SK-N-SH treated with all-trans-retinoic acid at 6 μM for 48 hours (cell line): ENCODE measurements at regions not wholly inside any gene's neighbourhood (a gene's known extent, or its start where the extent isn't known, plus 50 kb on each side); places are given as distances from the start of the nearest gene placed in this dataset.

Experiments used
- ATAC-seq: fragments of 200-7000 bp; cut with Tn5 transposase; 3 replicates; pipeline ENCODE4 v1.9.1; 2020; ENCODE audit warnings: mild to moderate bottlenecking, moderate library complexity
- ARNTL ChIP-seq: fragments of 450-650 bp; formaldehyde crosslinking; IDR thresholded peaks from 2 replicates; pipeline ENCODE4 v1.5.0; 2020; ENCODE audit warnings: low read depth, mild to moderate bottlenecking, moderate library complexity, borderline replicate concordance
- BACH2 ChIP-seq: fragments of 250-450 bp; sonication (Bioruptor Pico); IDR thresholded peaks from 2 replicates; pipeline ENCODE4 v1.9.0; 2021; ENCODE audit warnings: mild to moderate bottlenecking, borderline replicate concordance
- CSDC2 ChIP-seq: fragments of 250-450 bp; sonication (Bioruptor Pico); IDR thresholded peaks from 2 replicates; pipeline ENCODE4 v1.5.0; 2020; ENCODE audit warnings: mild to moderate bottlenecking, moderate library complexity
- ESRRG ChIP-seq: fragments of 250-450 bp; sonication (Bioruptor Pico); IDR thresholded peaks from 2 replicates; pipeline ENCODE4 v1.6.1; 2021; ENCODE audit warnings: mild to moderate bottlenecking
- GLIS3 ChIP-seq: fragments of 250-450 bp; sonication (Bioruptor Pico); IDR thresholded peaks from 2 replicates; pipeline ENCODE4 v1.5.0; 2020; ENCODE audit warnings: mild to moderate bottlenecking, moderate library complexity
- ISL1 ChIP-seq: fragments of 250-450 bp; sonication (Bioruptor Pico); IDR thresholded peaks from 2 replicates; pipeline ENCODE4 v2.1.2; 2022; ENCODE audit warnings: mild to moderate bottlenecking, moderate library complexity
- OSR1 ChIP-seq: fragments of 250-450 bp; sonication (Bioruptor Pico); IDR thresholded peaks from 2 replicates; pipeline ENCODE4 v1.8.0; 2022; ENCODE audit warnings: moderate library complexity, mild to moderate bottlenecking, inconsistent platforms
- PPARA ChIP-seq: fragments of 250-450 bp; sonication (Bioruptor Pico); IDR thresholded peaks from 2 replicates; pipeline ENCODE4 v1.5.0; 2020; ENCODE audit warnings: mild to moderate bottlenecking, borderline replicate concordance
- RARB ChIP-seq: fragments of 250-450 bp; sonication (Bioruptor Pico); IDR thresholded peaks from 2 replicates; pipeline ENCODE4 v1.8.0; 2021; ENCODE audit warnings: mild to moderate bottlenecking, moderate library complexity
- SNAI2 ChIP-seq: fragments of 250-450 bp; sonication (Bioruptor Pico); IDR thresholded peaks from 2 replicates; pipeline ENCODE4 v1.5.0; 2020; ENCODE audit warnings: mild to moderate bottlenecking, moderate library complexity
- TCF4 ChIP-seq: fragments of 250-450 bp; sonication (Bioruptor Pico); IDR thresholded peaks from 2 replicates; pipeline ENCODE4 v1.8.0; 2021; ENCODE audit warnings: mild to moderate bottlenecking, moderate library complexity, borderline replicate concordance
- TOX ChIP-seq: fragments of 250-450 bp; sonication (Bioruptor Pico); IDR thresholded peaks from 2 replicates; pipeline ENCODE4 v1.8.0; 2021; ENCODE audit warnings: mild to moderate bottlenecking, moderate library complexity, borderline replicate concordance
- TSHZ2 ChIP-seq: fragments of 250-450 bp; sonication (Bioruptor Pico); IDR thresholded peaks from 2 replicates; pipeline ENCODE4 v1.5.0; 2020; ENCODE audit warnings: mild to moderate bottlenecking, moderate library complexity
- ZC3H10 ChIP-seq: fragments of 250-450 bp; sonication (Bioruptor Pico); IDR thresholded peaks from 2 replicates; pipeline ENCODE4 v1.5.1; 2021; ENCODE audit warnings: mild to moderate bottlenecking, moderate library complexity
- ZFP30 ChIP-seq: fragments of 450-650 bp; formaldehyde crosslinking; IDR thresholded peaks from 2 replicates; pipeline ENCODE4 v1.5.0; 2022; ENCODE audit warnings: mild to moderate bottlenecking, moderate library complexity
- ZNF70 ChIP-seq: fragments of 450-650 bp; formaldehyde crosslinking; IDR thresholded peaks from 2 replicates; pipeline ENCODE4 v1.5.0; 2020; ENCODE audit warnings: mild to moderate bottlenecking, moderate library complexity
- ZNF8 ChIP-seq: fragments of 450-650 bp; formaldehyde crosslinking; IDR thresholded peaks from 2 replicates; pipeline ENCODE4 v1.5.0; 2020; ENCODE audit warnings: mild to moderate bottlenecking, moderate library complexity
- TF ChIP-seq, protein P1 (sequence below): fragments of 250-450 bp; sonication (Bioruptor Pico); IDR thresholded peaks from 2 replicates; pipeline ENCODE4 v1.8.0; 2020; ENCODE audit warnings: mild to moderate bottlenecking, moderate library complexity, borderline replicate concordance
- TF ChIP-seq, protein P2 (sequence below): fragments of 250-450 bp; sonication (Bioruptor Pico); IDR thresholded peaks from 2 replicates; pipeline ENCODE4 v1.5.1; 2021; ENCODE audit warnings: mild to moderate bottlenecking, moderate library complexity
- TF ChIP-seq, protein P3 (sequence below): fragments of 250-450 bp; sonication (Bioruptor Pico); IDR thresholded peaks from 2 replicates; pipeline ENCODE4 v1.5.1; 2020; ENCODE audit warnings: low read depth, mild to moderate bottlenecking, moderate library complexity
- TF ChIP-seq, protein P4 (sequence below): fragments of 250-450 bp; sonication (Bioruptor Pico); IDR thresholded peaks from 2 replicates; pipeline ENCODE4 v1.8.0; 2021; ENCODE audit warnings: low read depth, mild to moderate bottlenecking, moderate library complexity, borderline replicate concordance

GRCh38 chr6:106770663-106771062 is 141.3 kb downstream of the QRSL1 start (continued):
- no peak for TF ChIP-seq ZNF70 (CRISPR knock-in tag)

GRCh38 chr6:106770081-106770480 is 140.7 kb downstream of the QRSL1 start:
- no peak for ATAC-seq
- TF ChIP-seq ZNF8 (no peak), TOX (CRISPR knock-in tag) (no peak), ZNF70 (CRISPR knock-in tag) (no peak), TCF4 (CRISPR knock-in tag) (no peak), ZFP30 (CRISPR knock-in tag) (no peak), GLIS3 (CRISPR knock-in tag) (no peak), ESRRG (CRISPR knock-in tag) (no peak), PPARA (no peak), OSR1 (CRISPR knock-in tag) (no peak), TSHZ2 (CRISPR knock-in tag) (no peak), ARNTL (CRISPR knock-in tag) (no peak), CSDC2 (CRISPR knock-in tag) (no peak), SNAI2 (CRISPR knock-in tag) (no peak), ZC3H10 (CRISPR knock-in tag) (no peak)
- TF ChIP-seq, protein P1, sequence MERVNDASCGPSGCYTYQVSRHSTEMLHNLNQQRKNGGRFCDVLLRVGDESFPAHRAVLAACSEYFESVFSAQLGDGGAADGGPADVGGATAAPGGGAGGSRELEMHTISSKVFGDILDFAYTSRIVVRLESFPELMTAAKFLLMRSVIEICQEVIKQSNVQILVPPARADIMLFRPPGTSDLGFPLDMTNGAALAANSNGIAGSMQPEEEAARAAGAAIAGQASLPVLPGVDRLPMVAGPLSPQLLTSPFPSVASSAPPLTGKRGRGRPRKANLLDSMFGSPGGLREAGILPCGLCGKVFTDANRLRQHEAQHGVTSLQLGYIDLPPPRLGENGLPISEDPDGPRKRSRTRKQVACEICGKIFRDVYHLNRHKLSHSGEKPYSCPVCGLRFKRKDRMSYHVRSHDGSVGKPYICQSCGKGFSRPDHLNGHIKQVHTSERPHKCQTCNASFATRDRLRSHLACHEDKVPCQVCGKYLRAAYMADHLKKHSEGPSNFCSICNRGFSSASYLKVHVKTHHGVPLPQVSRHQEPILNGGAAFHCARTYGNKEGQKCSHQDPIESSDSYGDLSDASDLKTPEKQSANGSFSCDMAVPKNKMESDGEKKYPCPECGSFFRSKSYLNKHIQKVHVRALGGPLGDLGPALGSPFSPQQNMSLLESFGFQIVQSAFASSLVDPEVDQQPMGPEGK (CRISPR knock-in tag): no peak
- TF ChIP-seq, protein P2, sequence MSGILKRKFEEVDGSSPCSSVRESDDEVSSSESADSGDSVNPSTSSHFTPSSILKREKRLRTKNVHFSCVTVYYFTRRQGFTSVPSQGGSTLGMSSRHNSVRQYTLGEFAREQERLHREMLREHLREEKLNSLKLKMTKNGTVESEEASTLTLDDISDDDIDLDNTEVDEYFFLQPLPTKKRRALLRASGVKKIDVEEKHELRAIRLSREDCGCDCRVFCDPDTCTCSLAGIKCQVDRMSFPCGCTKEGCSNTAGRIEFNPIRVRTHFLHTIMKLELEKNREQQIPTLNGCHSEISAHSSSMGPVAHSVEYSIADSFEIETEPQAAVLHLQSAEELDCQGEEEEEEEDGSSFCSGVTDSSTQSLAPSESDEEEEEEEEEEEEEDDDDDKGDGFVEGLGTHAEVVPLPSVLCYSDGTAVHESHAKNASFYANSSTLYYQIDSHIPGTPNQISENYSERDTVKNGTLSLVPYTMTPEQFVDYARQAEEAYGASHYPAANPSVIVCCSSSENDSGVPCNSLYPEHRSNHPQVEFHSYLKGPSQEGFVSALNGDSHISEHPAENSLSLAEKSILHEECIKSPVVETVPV (CRISPR knock-in tag): no peak
- TF ChIP-seq, protein P3, sequence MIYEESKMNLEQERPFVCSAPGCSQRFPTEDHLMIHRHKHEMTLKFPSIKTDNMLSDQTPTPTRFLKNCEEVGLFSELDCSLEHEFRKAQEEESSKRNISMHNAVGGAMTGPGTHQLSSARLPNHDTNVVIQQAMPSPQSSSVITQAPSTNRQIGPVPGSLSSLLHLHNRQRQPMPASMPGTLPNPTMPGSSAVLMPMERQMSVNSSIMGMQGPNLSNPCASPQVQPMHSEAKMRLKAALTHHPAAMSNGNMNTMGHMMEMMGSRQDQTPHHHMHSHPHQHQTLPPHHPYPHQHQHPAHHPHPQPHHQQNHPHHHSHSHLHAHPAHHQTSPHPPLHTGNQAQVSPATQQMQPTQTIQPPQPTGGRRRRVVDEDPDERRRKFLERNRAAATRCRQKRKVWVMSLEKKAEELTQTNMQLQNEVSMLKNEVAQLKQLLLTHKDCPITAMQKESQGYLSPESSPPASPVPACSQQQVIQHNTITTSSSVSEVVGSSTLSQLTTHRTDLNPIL (CRISPR knock-in tag): no peak
- TF ChIP-seq, protein P4, sequence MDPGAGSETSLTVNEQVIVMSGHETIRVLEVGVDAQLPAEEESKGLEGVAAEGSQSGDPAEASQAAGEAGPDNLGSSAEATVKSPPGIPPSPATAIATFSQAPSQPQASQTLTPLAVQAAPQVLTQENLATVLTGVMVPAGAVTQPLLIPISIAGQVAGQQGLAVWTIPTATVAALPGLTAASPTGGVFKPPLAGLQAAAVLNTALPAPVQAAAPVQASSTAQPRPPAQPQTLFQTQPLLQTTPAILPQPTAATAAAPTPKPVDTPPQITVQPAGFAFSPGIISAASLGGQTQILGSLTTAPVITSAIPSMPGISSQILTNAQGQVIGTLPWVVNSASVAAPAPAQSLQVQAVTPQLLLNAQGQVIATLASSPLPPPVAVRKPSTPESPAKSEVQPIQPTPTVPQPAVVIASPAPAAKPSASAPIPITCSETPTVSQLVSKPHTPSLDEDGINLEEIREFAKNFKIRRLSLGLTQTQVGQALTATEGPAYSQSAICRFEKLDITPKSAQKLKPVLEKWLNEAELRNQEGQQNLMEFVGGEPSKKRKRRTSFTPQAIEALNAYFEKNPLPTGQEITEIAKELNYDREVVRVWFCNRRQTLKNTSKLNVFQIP (CRISPR knock-in tag): no peak
- TF ChIP-seq, all 23 proteins: peak for 0

- no peak for ATAC-seq
- TF ChIP-seq RARB (CRISPR knock-in tag) (no peak), BACH2 (CRISPR knock-in tag) (no peak), TOX (CRISPR knock-in tag) (no peak)
Measured at GRCh38 chr6:106767271-106767670, 137.9 kb downstream of the QRSL1 start.

DNA sequence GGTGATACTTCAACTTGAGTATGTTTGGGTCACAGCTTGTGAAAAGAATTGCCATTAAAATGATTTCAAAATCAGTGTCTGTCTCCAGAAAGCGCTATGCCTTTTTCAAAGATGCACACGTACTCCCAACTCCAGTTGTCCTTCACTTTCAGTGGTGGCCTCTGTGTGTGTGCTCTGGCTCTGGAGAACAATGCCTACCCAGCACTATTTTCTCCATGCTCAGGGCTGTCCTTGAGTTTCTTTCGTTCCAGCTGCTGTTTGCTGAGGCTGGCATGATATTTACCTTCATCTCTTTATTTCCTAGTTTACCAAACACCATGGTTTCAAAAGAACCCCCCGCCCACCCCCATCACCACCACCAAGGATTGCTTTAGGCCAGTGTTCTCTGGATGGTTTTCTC is 136.8 kb downstream of the QRSL1 start:
- ATAC-seq: no peak
- no peak for TF ChIP-seq ZFP30 (CRISPR knock-in tag)
- TF ChIP-seq TCF4 (CRISPR knock-in tag): no peak
- TF ChIP-seq, protein P4 (CRISPR knock-in tag): no peak
- no peak for TF ChIP-seq RARB (CRISPR knock-in tag)
- no peak for TF ChIP-seq BACH2 (CRISPR knock-in tag)
- TF ChIP-seq ZC3H10 (CRISPR knock-in tag): no peak
- no peak for TF ChIP-seq ARNTL (CRISPR knock-in tag)
- TF ChIP-seq ISL1: no peak
- TF ChIP-seq ZNF8: no peak
- TF ChIP-seq TOX (CRISPR knock-in tag): no peak
- no peak for TF ChIP-seq CSDC2 (CRISPR knock-in tag)
- no peak for TF ChIP-seq ZNF70 (CRISPR knock-in tag)
- no peak for TF ChIP-seq OSR1 (CRISPR knock-in tag)
- no peak for TF ChIP-seq PPARA
- TF ChIP-seq, protein P2 (CRISPR knock-in tag): no peak
- TF ChIP-seq SNAI2 (CRISPR knock-in tag): no peak
- TF ChIP-seq, protein P3 (CRISPR knock-in tag): no peak
